GM23338 (cell line): ENCODE measurements at regions not wholly inside any gene's neighbourhood (a gene's known extent, or its start where the extent isn't known, plus 50 kb on each side); places are given as distances from the start of the nearest gene placed in this dataset.

Experiments
- CREB1 ChIP-seq: fragments of 250-450 bp; sonication (Bioruptor Pico); IDR thresholded peaks from 2 replicates; pipeline ENCODE4 v1.5.0; 2020; ENCODE audit warnings: low read depth, mild to moderate bottlenecking, moderate library complexity
- CTCF ChIP-seq, 2 experiments: fragments of 200-600 bp in 1 of 2; sonication (generic) in 1 of 2; conservative IDR thresholded peaks; 2 replicates each; pipeline versions ENCODE4 v1.5.1 to v1.6.1; 2016 to 2017; ENCODE audit warnings: antibody characterized with exemption in 2 of 2, low read depth in 2 of 2, mild to moderate bottlenecking in 2 of 2, moderate library complexity in 1 of 2
- EZH2 ChIP-seq: fragments of 200-600 bp; sonication (generic); IDR thresholded peaks from one replicate; pipeline ENCODE4 v1.8.0; 2017; ENCODE audit warnings: antibody characterized with exemption, mild to moderate bottlenecking, low read depth; ENCODE audit not compliant: unreplicated experiment
- EZH2phosphoT487 ChIP-seq: fragments of 200-600 bp; sonication (generic); IDR thresholded peaks from one replicate; pipeline ENCODE4 v1.8.1; 2018; ENCODE audit warnings: antibody characterized with exemption; ENCODE audit not compliant: unreplicated experiment
- NANOG ChIP-seq: IDR thresholded peaks from 2 replicates; pipeline ENCODE4 v1.6.1; 2016; ENCODE audit warnings: antibody characterized with exemption, borderline replicate concordance
- POLR2AphosphoS5 ChIP-seq: IDR thresholded peaks from 2 replicates; pipeline ENCODE4 v1.6.1; 2016; ENCODE audit warnings: antibody characterized with exemption, low read depth
- REST ChIP-seq: IDR thresholded peaks from one replicate; pipeline ENCODE4 v1.6.1; 2018; ENCODE audit warnings: antibody characterized with exemption; ENCODE audit not compliant: unreplicated experiment
- ZNF114 ChIP-seq: fragments of 250-450 bp; sonication (Bioruptor Pico); IDR thresholded peaks from 2 replicates; pipeline ENCODE4 v1.5.0; 2020; ENCODE audit warnings: mild to moderate bottlenecking, moderate library complexity
- ZNF462 ChIP-seq: fragments of 250-450 bp; sonication (Bioruptor Pico); IDR thresholded peaks from 2 replicates; pipeline ENCODE4 v1.5.0; 2020; ENCODE audit warnings: mild to moderate bottlenecking, moderate library complexity

GRCh38 chr3:76872999-76873398 is 166.9 kb upstream of the ROBO2 start:
- TF ChIP-seq CTCF (conservative IDR thresholded peaks at IDR 0.05; ENCODE audit: low read depth in 2 of 2) (no peak), EZH2 (no peak), POLR2AphosphoS5 (no peak), CREB1 (CRISPR knock-in tag) (no peak), REST (no peak), EZH2phosphoT487 (no peak), ZNF114 (CRISPR knock-in tag) (no peak), ZNF462 (no peak), NANOG (no peak)
